GM06990 (cell line): ENCODE measurements at regions not wholly inside any gene's neighbourhood (a gene's known extent, or its start where the extent isn't known, plus 50 kb on each side); places are given as distances from the start of the nearest gene placed in this dataset.
"Not testable (repeated sequence)": the region's sequence is repeated elsewhere in the genome, so short reads cannot be mapped to it uniquely, and the experiment has no call there.

Experiments
- DNase-seq: peaks from one replicate; pipeline ENCODE4 v3.0.0-alpha.2; 2011; ENCODE audit not compliant: insufficient read length; ENCODE audit errors: extremely low read depth
- H3K27me3 ChIP-seq: replicated peaks from 2 replicates; pipeline ENCODE4 v1.6.0; 2011; ENCODE audit warnings: low read length; ENCODE audit not compliant: control insufficient read depth, insufficient read depth
- H3K36me3 ChIP-seq: 2 replicates; pipeline ENCODE4 v1.5.1; 2011; ENCODE audit warnings: low read length; ENCODE audit not compliant: control insufficient read depth, insufficient read depth
- H3K4me3 ChIP-seq: replicated peaks from 2 replicates; pipeline ENCODE4 v1.5.1; 2011; ENCODE audit warnings: low read depth, mild to moderate bottlenecking, control low read depth, low read length
- CTCF ChIP-seq: IDR thresholded peaks from 2 replicates; pipeline ENCODE4 v1.5.1; 2011; ENCODE audit warnings: low read length, control low read depth, mild to moderate bottlenecking, inconsistent platforms; ENCODE audit not compliant: insufficient read depth, poor library complexity, severe bottlenecking

- Histone ChIP-seq H3K36me3 (no peaks in the 10 kb centered on the region), H3K4me3 (no peak overlapping the region), H3K27me3 (no peaks in the 10 kb centered on the region)
- no peak for TF ChIP-seq CTCF
- no peak for DNase-seq
These were observed 621.7 kb upstream of the CDH11 start for GRCh38 chr16:65743558-65743957.

- H3K27me3 ChIP-seq: no peaks in the 10 kb centered on the region
- no peaks in the 10 kb centered on the region for H3K36me3 ChIP-seq
- TF ChIP-seq CTCF: no peak
- DNase-seq: no peak
- H3K4me3 ChIP-seq: no peak overlapping the region
These were observed 618.8 kb upstream of the CDH11 start for GRCh38 chr16:65740711-65741110.

GRCh38 chr16:65739518-65739917, 617.7 kb upstream of the CDH11 start:
- Histone ChIP-seq H3K4me3 (no peak overlapping the region), H3K27me3 (no peaks in the 10 kb centered on the region), H3K36me3 (no peaks in the 10 kb centered on the region)
- no peak for TF ChIP-seq CTCF
- DNase-seq: no peak

GRCh38 chr16:65737831-65738230, 616.0 kb upstream of the CDH11 start:
- no peaks in the 10 kb centered on the region for H3K27me3 ChIP-seq
- H3K36me3 ChIP-seq: no peaks in the 10 kb centered on the region
- no peak overlapping the region for H3K4me3 ChIP-seq
- DNase-seq: no peak
- no peak for TF ChIP-seq CTCF

GRCh38 chr16:65735615-65736014, 613.8 kb upstream of the CDH11 start:
- H3K4me3 ChIP-seq, H3K36me3 ChIP-seq, H3K27me3 ChIP-seq, DNase-seq: not testable (repeated sequence)

GRCh38 chr16:65733721-65734120, 611.9 kb upstream of the CDH11 start:
- Histone ChIP-seq H3K36me3 (no peaks in the 10 kb centered on the region), H3K27me3 (no peaks in the 10 kb centered on the region), H3K4me3 (no peak overlapping the region)
- TF ChIP-seq CTCF: no peak
- DNase-seq: no peak
